ENCODE measurements at regions not wholly inside any gene's neighbourhood (a gene's known extent, or its start where the extent isn't known, plus 50 kb on each side); places are given as distances from the start of the nearest gene placed in this dataset.
"Not testable (repeated sequence)": the region's sequence is repeated elsewhere in the genome, so short reads cannot be mapped to it uniquely, and the experiment has no call there.

DNA sequence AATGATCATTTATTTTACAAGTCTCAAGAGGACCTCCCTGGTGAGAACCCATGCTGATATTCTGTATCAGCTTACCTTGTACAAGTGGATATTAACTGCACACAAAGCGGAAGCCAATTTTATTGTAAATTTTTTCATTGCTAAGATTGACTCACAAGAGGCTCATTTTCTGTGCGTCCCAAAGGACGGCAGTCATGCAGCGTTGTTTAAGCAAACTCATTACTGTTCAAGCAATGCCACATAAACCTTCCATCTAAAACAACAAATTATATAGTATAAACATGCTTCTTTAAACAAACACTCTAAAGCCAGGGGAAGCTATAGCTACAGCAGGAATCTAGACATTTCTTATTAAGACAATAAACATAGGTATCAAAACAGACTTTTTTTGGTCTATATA, 575.3 kb downstream of the FRK start:
- no peaks in the 10 kb centered on the region for H3K36me3 ChIP-seq (ENCODE audit: control insufficient read depth in 1 of 2, insufficient read depth in 2 of 2, low read length in 1 of 2)
- no peaks in the 10 kb centered on the region for H3K27me3 ChIP-seq (ENCODE audit: control insufficient read depth in 1 of 2, insufficient read depth in 2 of 2, low read length in 1 of 2)
- H3K4me3 ChIP-seq (ENCODE audit: low read length in 2 of 2) = no peak overlapping the region
- no peak for DNase-seq
- intact Hi-C loops (cut with DNase I) = no loop called here
- ATAC-seq (ENCODE audit: low FRiP score) = no peak
- peaks cover 2% of the 10 kb centered on the region for H3K9me3 ChIP-seq (ENCODE audit: control insufficient read depth, low read length)
- WGBS, 2 donors = 37 to 49% methylated on average over 4 of the region's 4 CpGs
- no peak overlapping the region for H3K27ac ChIP-seq (ENCODE audit: low read depth in 1 of 2, low read length in 2 of 2)
- no peaks in the 10 kb centered on the region for H3K4me1 ChIP-seq (ENCODE audit: control insufficient read depth in 1 of 2, insufficient read depth in 2 of 2, low read length in 2 of 2)

DNA sequence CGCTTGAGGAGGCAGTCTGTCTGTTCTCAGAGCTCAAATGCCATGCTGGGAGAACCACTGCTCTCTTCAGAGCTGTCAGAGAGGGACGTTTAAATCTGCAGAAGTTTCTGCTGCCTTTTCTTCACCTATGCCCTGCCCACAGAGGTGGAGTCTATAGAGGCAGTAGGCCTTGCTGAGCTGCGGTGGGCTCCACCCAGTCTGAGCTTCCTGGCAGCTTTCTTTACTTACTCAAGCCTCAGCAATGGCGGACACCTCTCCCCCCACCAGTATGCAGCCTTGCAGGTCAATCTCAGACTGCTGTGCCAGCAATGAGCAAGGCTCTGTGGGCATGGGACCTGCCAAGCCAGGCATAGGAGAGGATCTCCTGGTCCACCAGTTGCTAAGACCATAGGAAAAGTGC, 580.1 kb downstream of the FRK start:
- WGBS, 2 donors = 68 to 77% methylated on average over 4 of the region's 4 CpGs
- ATAC-seq (ENCODE audit: low FRiP score); H3K9me3 ChIP-seq (ENCODE audit: control insufficient read depth, low read length): not testable (repeated sequence)

GRCh38 chr6:115474443-115475041, 586.1 kb downstream of the FRK start:
- Histone ChIP-seq H3K4me3 (ENCODE audit: low read length in 2 of 2) (no peak overlapping the region), H3K9me3 (ENCODE audit: control insufficient read depth, low read length) (no peaks in the 10 kb centered on the region), H3K27me3 (ENCODE audit: control insufficient read depth in 1 of 2, insufficient read depth in 2 of 2, low read length in 1 of 2) (no peaks in the 10 kb centered on the region), H3K36me3 (ENCODE audit: control insufficient read depth in 1 of 2, insufficient read depth in 2 of 2, low read length in 1 of 2) (no peaks in the 10 kb centered on the region), H3K4me1 (ENCODE audit: control insufficient read depth in 1 of 2, insufficient read depth in 2 of 2, low read length in 2 of 2) (no peaks in the 10 kb centered on the region), H3K27ac (ENCODE audit: low read depth in 1 of 2, low read length in 2 of 2) (no peak overlapping the region)
- intact Hi-C loops (cut with DNase I) = no loop called here
- DNase-seq (no peak), ATAC-seq (ENCODE audit: low FRiP score) (no peak)
- WGBS, 2 donors = 47 to 48% methylated on average over 3 of the region's 3 CpGs

More for the DNA sequence above, 580.1 kb downstream of the FRK start:
- H3K27ac ChIP-seq (ENCODE audit: low read depth in 1 of 2, low read length in 2 of 2); intact Hi-C loops (cut with DNase I); H3K36me3 ChIP-seq (ENCODE audit: control insufficient read depth in 1 of 2, insufficient read depth in 2 of 2, low read length in 1 of 2); DNase-seq; H3K27me3 ChIP-seq (ENCODE audit: control insufficient read depth in 1 of 2, insufficient read depth in 2 of 2, low read length in 1 of 2); H3K4me3 ChIP-seq (ENCODE audit: low read length in 2 of 2); H3K4me1 ChIP-seq (ENCODE audit: control insufficient read depth in 1 of 2, insufficient read depth in 2 of 2, low read length in 2 of 2): not testable (repeated sequence)

GRCh38 chr6:115468272-115469005, 592.3 kb downstream of the FRK start:
- Histone ChIP-seq H3K9me3 (ENCODE audit: control insufficient read depth, low read length) (peaks cover 2% of the 10 kb centered on the region), H3K4me3 (ENCODE audit: low read length in 2 of 2) (no peak overlapping the region), H3K27me3 (ENCODE audit: control insufficient read depth in 1 of 2, insufficient read depth in 2 of 2, low read length in 1 of 2) (no peaks in the 10 kb centered on the region), H3K27ac (ENCODE audit: low read depth in 1 of 2, low read length in 2 of 2) (no peak overlapping the region), H3K36me3 (ENCODE audit: control insufficient read depth in 1 of 2, insufficient read depth in 2 of 2, low read length in 1 of 2) (no peaks in the 10 kb centered on the region), H3K4me1 (ENCODE audit: control insufficient read depth in 1 of 2, insufficient read depth in 2 of 2, low read length in 2 of 2) (no peaks in the 10 kb centered on the region)
- ATAC-seq (ENCODE audit: low FRiP score) = no peak
- no peak for DNase-seq
- intact Hi-C loops (cut with DNase I) = no loop called here
- 79 to 82% methylated on average over 6 of the region's 6 CpGs for WGBS, 2 donors

DNA sequence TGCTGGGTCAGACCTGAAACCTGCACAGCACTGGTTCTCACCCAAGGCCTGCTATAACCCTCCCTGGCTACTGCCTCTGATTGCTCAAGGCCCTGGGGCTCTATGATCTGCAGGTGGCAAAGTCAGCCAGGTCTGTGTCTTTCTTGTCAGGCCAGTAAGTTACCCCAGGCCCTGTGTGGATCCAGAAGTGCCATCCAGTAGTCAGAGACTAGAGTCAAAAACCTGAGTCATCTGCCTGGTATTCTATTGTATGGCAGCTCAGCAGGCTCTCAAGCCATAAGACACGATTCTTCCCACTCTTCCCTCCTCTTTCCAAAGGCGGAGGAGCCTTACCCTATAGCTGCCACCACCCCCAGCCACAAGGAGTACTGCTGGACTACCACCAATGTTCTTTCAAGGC, 593.0 kb downstream of the FRK start:
- no peak for ATAC-seq (ENCODE audit: low FRiP score)
- no peak for DNase-seq
- Histone ChIP-seq H3K4me3 (ENCODE audit: low read length in 2 of 2) (no peak overlapping the region), H3K27ac (ENCODE audit: low read depth in 1 of 2, low read length in 2 of 2) (no peak overlapping the region), H3K27me3 (ENCODE audit: control insufficient read depth in 1 of 2, insufficient read depth in 2 of 2, low read length in 1 of 2) (no peaks in the 10 kb centered on the region), H3K4me1 (ENCODE audit: control insufficient read depth in 1 of 2, insufficient read depth in 2 of 2, low read length in 2 of 2) (no peaks in the 10 kb centered on the region), H3K36me3 (ENCODE audit: control insufficient read depth in 1 of 2, insufficient read depth in 2 of 2, low read length in 1 of 2) (no peaks in the 10 kb centered on the region), H3K9me3 (ENCODE audit: control insufficient read depth, low read length) (peaks cover 2% of the 10 kb centered on the region)
- WGBS, 2 donors = 77 to 78% methylated on average over 2 of the region's 2 CpGs
- intact Hi-C loops (cut with DNase I) = no loop called here

DNA sequence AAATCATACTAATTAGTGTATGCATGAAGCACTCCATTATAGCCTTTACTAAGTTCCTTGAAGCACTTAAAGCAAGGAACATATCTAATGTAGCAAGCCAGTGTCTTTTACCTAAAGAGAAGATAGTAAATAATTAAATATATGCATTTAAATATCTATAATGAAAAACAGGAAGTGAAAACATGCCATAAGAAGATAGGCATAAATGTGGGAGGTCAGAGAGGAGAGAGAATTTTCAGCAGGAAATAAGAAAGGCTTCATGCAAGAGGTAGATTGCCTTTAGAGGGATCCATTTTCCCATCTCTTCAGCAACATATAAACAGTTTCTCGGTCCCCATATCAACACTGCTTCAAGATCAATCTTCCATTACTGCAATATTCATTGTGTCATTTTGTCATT, 599.8 kb downstream of the FRK start:
- intact Hi-C loops (cut with DNase I) = no loop called here
- Histone ChIP-seq H3K27me3 (ENCODE audit: control insufficient read depth in 1 of 2, insufficient read depth in 2 of 2, low read length in 1 of 2) (no peaks in the 10 kb centered on the region), H3K36me3 (ENCODE audit: control insufficient read depth in 1 of 2, insufficient read depth in 2 of 2, low read length in 1 of 2) (no peaks in the 10 kb centered on the region), H3K27ac (ENCODE audit: low read depth in 1 of 2, low read length in 2 of 2) (no peak overlapping the region), H3K4me1 (ENCODE audit: control insufficient read depth in 1 of 2, insufficient read depth in 2 of 2, low read length in 2 of 2) (no peaks in the 10 kb centered on the region), H3K4me3 (ENCODE audit: low read length in 2 of 2) (no peak overlapping the region), H3K9me3 (ENCODE audit: control insufficient read depth, low read length) (peaks cover under 1% of the 10 kb centered on the region)
- no peak for DNase-seq
- no peak for ATAC-seq (ENCODE audit: low FRiP score)
- WGBS, 2 donors = 94 to 96% methylated on average over 1 of the region's 1 CpG

DNA sequence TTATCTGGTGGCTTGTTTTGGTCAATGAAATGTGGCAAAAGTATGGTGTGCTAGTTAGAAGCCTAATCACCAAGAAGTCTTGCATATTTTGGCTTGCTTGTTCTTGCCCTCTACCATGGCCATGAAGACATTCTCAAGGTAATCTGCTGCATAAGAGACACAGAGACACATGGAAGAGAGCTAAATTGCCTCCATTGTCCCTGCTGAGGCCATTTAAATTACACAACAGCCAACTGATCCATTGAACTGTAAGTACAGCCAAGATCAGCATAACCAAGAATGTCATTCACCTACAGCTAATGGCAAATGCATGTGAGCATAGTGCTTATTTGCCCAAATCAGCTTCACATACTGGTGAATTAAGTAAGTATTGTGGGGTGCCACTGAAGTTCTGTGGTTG, 603.8 kb downstream of the FRK start:
- no peak overlapping the region for H3K27ac ChIP-seq (ENCODE audit: low read depth in 1 of 2, low read length in 2 of 2)
- ATAC-seq (ENCODE audit: low FRiP score) = no peak
- H3K27me3 ChIP-seq (ENCODE audit: control insufficient read depth in 1 of 2, insufficient read depth in 2 of 2, low read length in 1 of 2) = no peaks in the 10 kb centered on the region
- no peak overlapping the region for H3K4me3 ChIP-seq (ENCODE audit: low read length in 2 of 2)
- intact Hi-C loops (cut with DNase I) = no loop called here
- no peaks in the 10 kb centered on the region for H3K4me1 ChIP-seq (ENCODE audit: control insufficient read depth in 1 of 2, insufficient read depth in 2 of 2, low read length in 2 of 2)
- no peaks in the 10 kb centered on the region for H3K36me3 ChIP-seq (ENCODE audit: control insufficient read depth in 1 of 2, insufficient read depth in 2 of 2, low read length in 1 of 2)
- no peaks in the 10 kb centered on the region for H3K9me3 ChIP-seq (ENCODE audit: control insufficient read depth, low read length)
- no peak for DNase-seq

DNA sequence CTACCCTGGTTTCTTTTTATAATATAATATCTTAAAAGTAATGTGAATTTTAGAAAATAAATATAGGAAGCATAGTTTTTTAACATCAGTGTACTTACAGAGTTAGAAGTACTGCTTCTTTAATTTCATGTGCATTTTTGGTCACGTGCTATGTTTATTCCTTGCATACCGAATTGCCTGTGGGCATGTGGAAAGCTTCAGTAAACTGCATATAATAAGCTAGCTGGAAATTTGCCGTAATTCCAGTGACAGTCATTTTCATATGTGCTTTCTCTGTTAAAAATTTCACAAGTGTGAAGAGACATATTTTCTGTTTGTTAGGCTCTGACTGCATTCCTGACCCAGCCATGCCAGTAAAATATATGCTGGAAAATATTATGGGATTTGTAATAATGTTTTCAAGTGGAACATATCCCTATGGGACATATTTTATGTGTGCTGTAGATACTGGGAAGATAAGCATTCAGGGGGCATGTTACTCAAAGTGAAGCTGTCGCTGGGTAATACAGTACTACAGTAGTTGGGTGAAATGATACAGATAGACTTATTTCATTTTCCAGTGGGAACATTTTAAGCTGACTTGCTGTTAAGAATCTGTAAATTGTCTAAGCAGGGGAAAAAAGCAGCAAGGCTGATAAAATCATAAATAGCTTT, 616.7 kb downstream of the FRK start:
- Histone ChIP-seq H3K4me1 (ENCODE audit: control insufficient read depth in 1 of 2, insufficient read depth in 2 of 2, low read length in 2 of 2) (no peaks in the 10 kb centered on the region), H3K27me3 (ENCODE audit: control insufficient read depth in 1 of 2, insufficient read depth in 2 of 2, low read length in 1 of 2) (no peaks in the 10 kb centered on the region), H3K27ac (ENCODE audit: low read depth in 1 of 2, low read length in 2 of 2) (no peak overlapping the region), H3K9me3 (ENCODE audit: control insufficient read depth, low read length) (no peaks in the 10 kb centered on the region), H3K4me3 (ENCODE audit: low read length in 2 of 2) (no peak overlapping the region), H3K36me3 (ENCODE audit: control insufficient read depth in 1 of 2, insufficient read depth in 2 of 2, low read length in 1 of 2) (no peaks in the 10 kb centered on the region)
- DNase-seq (no peak), ATAC-seq (ENCODE audit: low FRiP score) (no peak)
- WGBS, 2 donors = 21 to 27% methylated on average over 4 of the region's 4 CpGs
- intact Hi-C loops (cut with DNase I) = no loop called here

DNA sequence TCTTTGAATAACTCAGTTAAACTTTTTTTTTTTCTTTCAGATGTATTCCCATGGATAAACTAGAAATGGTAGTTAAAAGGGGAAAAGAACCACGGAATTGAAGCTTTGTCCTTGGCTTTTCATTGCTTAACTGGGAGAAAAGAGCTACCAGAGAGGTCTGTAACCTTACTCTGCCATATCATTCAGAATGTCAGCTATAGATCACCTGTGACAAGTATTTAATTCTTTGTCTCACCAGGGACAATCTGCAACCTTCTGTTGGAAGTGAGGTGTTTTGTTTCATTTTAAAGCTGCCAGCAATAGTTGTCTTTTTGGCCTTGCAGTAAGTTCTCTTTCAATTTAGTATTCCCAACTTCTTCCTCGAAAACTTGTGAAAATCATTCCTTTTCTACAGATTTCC, 618.4 kb downstream of the FRK start:
- ATAC-seq (ENCODE audit: low FRiP score) (no peak), DNase-seq (no peak)
- Histone ChIP-seq H3K27ac (ENCODE audit: low read depth in 1 of 2, low read length in 2 of 2) (no peak overlapping the region), H3K9me3 (ENCODE audit: control insufficient read depth, low read length) (no peaks in the 10 kb centered on the region), H3K4me1 (ENCODE audit: control insufficient read depth in 1 of 2, insufficient read depth in 2 of 2, low read length in 2 of 2) (no peaks in the 10 kb centered on the region), H3K4me3 (ENCODE audit: low read length in 2 of 2) (no peak overlapping the region), H3K36me3 (ENCODE audit: control insufficient read depth in 1 of 2, insufficient read depth in 2 of 2, low read length in 1 of 2) (no peaks in the 10 kb centered on the region), H3K27me3 (ENCODE audit: control insufficient read depth in 1 of 2, insufficient read depth in 2 of 2, low read length in 1 of 2) (no peaks in the 10 kb centered on the region)
- WGBS, 2 donors = 68 to 74% methylated on average over 2 of the region's 2 CpGs
- intact Hi-C loops (cut with DNase I) = no loop called here
